ENCODE measurements at regions not wholly inside any gene's neighbourhood (a gene's known extent, or its start where the extent isn't known, plus 50 kb on each side); places are given as distances from the start of the nearest gene placed in this dataset.

DNA sequence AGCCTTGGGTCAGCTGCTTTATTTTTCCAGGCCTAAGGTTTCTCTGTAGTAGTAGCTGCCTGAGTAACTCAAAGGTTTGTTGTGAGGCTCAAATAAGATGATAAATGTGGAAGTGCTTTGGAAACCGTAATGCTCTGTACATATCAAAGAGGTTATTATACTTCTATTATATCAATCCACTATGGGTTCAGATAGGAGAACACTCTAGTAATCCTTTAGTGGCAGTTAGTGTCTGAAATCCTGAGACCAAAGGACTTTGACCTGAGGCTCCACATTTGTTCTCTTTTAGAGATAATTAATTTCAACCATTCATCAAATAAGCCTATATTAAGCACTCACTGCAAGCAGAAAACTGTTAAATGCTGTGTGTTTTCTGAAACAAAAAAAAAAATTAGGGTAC, 128.6 kb upstream of the BCL6 start:
- TF ChIP-seq, protein P1, sequence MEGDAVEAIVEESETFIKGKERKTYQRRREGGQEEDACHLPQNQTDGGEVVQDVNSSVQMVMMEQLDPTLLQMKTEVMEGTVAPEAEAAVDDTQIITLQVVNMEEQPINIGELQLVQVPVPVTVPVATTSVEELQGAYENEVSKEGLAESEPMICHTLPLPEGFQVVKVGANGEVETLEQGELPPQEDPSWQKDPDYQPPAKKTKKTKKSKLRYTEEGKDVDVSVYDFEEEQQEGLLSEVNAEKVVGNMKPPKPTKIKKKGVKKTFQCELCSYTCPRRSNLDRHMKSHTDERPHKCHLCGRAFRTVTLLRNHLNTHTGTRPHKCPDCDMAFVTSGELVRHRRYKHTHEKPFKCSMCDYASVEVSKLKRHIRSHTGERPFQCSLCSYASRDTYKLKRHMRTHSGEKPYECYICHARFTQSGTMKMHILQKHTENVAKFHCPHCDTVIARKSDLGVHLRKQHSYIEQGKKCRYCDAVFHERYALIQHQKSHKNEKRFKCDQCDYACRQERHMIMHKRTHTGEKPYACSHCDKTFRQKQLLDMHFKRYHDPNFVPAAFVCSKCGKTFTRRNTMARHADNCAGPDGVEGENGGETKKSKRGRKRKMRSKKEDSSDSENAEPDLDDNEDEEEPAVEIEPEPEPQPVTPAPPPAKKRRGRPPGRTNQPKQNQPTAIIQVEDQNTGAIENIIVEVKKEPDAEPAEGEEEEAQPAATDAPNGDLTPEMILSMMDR (IDR thresholded peaks at IDR 0.05; ENCODE audit: borderline replicate concordance, extremely low read depth, insufficient read depth) = no peak
- Histone ChIP-seq H3K27me3 (ENCODE audit: control insufficient read depth, insufficient read depth, low read length) (no peaks in the 10 kb centered on the region), H3K27ac (ENCODE audit: low read depth in 2 of 2, low read length in 2 of 2) (no peak overlapping the region), H3K9ac (ENCODE audit: low read length in 3 of 3) (no peak overlapping the region), H3K9me3 (ENCODE audit: control insufficient read depth in 2 of 3, insufficient read depth in 1 of 3, low read length in 3 of 3) (no peaks in the 10 kb centered on the region), H3K4me1 (ENCODE audit: control insufficient read depth in 2 of 3, insufficient read depth in 2 of 3, low read depth in 1 of 3, low read length in 3 of 3) (peaks cover 0 to 5% (median 2%) of the 10 kb centered on the region in 3 donors), H3K36me3 (ENCODE audit: control insufficient read depth in 2 of 3, insufficient read depth in 3 of 3, low read length in 3 of 3) (no peaks in the 10 kb centered on the region), H3K4me3 (ENCODE audit: low read length in 3 of 3) (no peak overlapping the region)
- DNase-seq (no peak), FAIRE-seq (no peak)
- intact Hi-C loops (cut with DNase I) = no loop called here

DNA sequence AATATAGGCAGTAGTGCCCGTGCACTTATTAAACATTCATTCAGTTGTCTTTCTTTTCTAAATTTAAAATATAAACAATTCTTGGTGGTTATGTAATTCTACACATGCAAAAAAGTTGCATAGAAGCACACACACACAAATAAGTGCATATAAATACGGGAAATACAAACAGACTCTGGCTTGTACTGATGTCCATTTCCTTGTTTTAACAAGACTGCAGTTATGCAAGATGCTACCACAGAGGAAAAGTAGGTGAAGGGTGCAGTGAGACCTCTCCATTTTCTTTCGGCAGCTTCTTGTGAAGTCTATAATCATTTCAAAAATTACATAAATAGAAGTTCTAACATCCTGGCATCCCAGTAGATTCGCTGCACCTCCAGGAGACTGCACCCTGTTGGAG, 130.6 kb upstream of the BCL6 start:
- DNase-seq (no peak), FAIRE-seq (no peak)
- Histone ChIP-seq H3K9me3 (ENCODE audit: control insufficient read depth in 2 of 3, insufficient read depth in 1 of 3, low read length in 3 of 3) (no peaks in the 10 kb centered on the region), H3K4me1 (ENCODE audit: control insufficient read depth in 2 of 3, insufficient read depth in 2 of 3, low read depth in 1 of 3, low read length in 3 of 3) (no peaks in the 10 kb centered on the region), H3K4me3 (ENCODE audit: low read length in 3 of 3) (no peak overlapping the region), H3K27ac (ENCODE audit: low read depth in 2 of 2, low read length in 2 of 2) (no peak overlapping the region), H3K9ac (ENCODE audit: low read length in 3 of 3) (no peak overlapping the region), H3K27me3 (ENCODE audit: control insufficient read depth, insufficient read depth, low read length) (no peaks in the 10 kb centered on the region), H3K36me3 (ENCODE audit: control insufficient read depth in 2 of 3, insufficient read depth in 3 of 3, low read length in 3 of 3) (no peaks in the 10 kb centered on the region)
- intact Hi-C loops (cut with DNase I) = no loop called here
- TF ChIP-seq, protein P1 (IDR thresholded peaks at IDR 0.05; ENCODE audit: borderline replicate concordance, extremely low read depth, insufficient read depth) = no peak

DNA sequence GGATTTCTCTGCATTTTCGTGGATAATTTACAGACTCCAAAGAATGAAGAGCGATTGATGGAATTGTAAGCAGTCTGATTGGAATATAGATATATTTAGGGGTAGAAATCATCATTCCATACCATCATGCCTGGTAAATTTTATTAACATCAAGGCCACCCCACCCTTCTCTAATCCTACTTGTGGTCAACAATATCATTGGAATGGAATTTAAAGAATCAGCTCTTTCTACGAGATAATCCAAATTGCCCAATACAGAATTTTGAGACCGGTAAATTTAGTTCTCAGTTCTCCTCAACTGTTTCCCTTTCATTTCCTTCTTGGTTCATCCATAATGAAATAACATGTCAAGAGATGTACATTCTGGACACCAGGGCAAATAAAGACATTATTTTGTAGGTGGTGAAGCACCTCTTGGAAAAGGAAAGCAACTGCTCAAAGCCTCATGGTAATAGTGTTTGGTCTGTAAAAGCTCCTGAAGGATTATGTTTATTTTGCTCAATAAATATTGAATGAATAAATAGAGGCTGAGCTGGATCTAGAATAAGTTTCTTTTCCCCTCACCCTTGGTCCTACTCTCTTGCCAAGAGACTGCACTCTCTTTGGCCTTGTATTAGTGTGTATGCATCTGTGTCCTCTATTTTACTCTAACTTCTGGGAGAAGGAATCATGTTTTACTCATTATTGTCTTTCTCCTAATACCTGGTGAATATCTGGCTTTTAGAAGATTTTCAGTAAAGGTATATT, 133.7 kb upstream of the BCL6 start:
- Histone ChIP-seq H3K27ac (ENCODE audit: low read depth in 2 of 2, low read length in 2 of 2) (no peak overlapping the region), H3K4me1 (ENCODE audit: control insufficient read depth in 2 of 3, insufficient read depth in 2 of 3, low read depth in 1 of 3, low read length in 3 of 3) (no peaks in the 10 kb centered on the region), H3K9me3 (ENCODE audit: control insufficient read depth in 2 of 3, insufficient read depth in 1 of 3, low read length in 3 of 3) (no peaks in the 10 kb centered on the region), H3K36me3 (ENCODE audit: control insufficient read depth in 2 of 3, insufficient read depth in 3 of 3, low read length in 3 of 3) (no peaks in the 10 kb centered on the region), H3K27me3 (ENCODE audit: control insufficient read depth, insufficient read depth, low read length) (no peaks in the 10 kb centered on the region), H3K4me3 (ENCODE audit: low read length in 3 of 3) (no peak overlapping the region), H3K9ac (ENCODE audit: low read length in 3 of 3) (no peak overlapping the region)
- TF ChIP-seq, protein P1 (IDR thresholded peaks at IDR 0.05; ENCODE audit: borderline replicate concordance, extremely low read depth, insufficient read depth) = no peak
- FAIRE-seq = no peak
- DNase-seq = no peak
- intact Hi-C loops (cut with DNase I) = no loop called here

DNA sequence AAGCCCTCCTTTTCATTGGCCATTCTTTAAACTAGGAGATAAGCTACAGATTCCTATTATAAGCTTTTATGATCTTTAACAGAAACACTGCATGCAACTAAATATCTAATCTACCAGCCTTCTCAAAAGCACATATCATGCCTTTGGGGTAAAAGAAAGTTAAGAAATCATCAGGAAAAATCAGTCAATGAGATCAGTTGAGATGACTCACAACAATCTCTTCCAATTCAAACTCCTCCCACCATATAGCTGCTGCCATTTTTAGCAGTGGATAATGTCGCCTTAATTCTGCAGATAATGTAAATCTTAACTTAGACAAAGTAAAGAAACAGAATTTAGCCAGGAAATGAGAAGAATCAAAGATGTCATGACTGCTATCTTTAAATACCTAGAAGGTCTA, 135.2 kb upstream of the BCL6 start:
- intact Hi-C loops (cut with DNase I) = no loop called here
- FAIRE-seq (no peak), DNase-seq (no peak)
- H3K4me1 ChIP-seq (ENCODE audit: control insufficient read depth in 2 of 3, insufficient read depth in 2 of 3, low read depth in 1 of 3, low read length in 3 of 3) = no peaks in the 10 kb centered on the region
- no peaks in the 10 kb centered on the region for H3K9me3 ChIP-seq (ENCODE audit: control insufficient read depth in 2 of 3, insufficient read depth in 1 of 3, low read length in 3 of 3)
- no peak overlapping the region for H3K27ac ChIP-seq (ENCODE audit: low read depth in 2 of 2, low read length in 2 of 2)
- no peak overlapping the region for H3K4me3 ChIP-seq (ENCODE audit: low read length in 3 of 3)
- no peak overlapping the region for H3K9ac ChIP-seq (ENCODE audit: low read length in 3 of 3)
- H3K27me3 ChIP-seq (ENCODE audit: control insufficient read depth, insufficient read depth, low read length) = no peaks in the 10 kb centered on the region
- TF ChIP-seq, protein P1 (IDR thresholded peaks at IDR 0.05; ENCODE audit: borderline replicate concordance, extremely low read depth, insufficient read depth) = no peak
- H3K36me3 ChIP-seq (ENCODE audit: control insufficient read depth in 2 of 3, insufficient read depth in 3 of 3, low read length in 3 of 3) = no peaks in the 10 kb centered on the region

Data from kidney (tissue), 13 donors.